ENCODE measurements at regions not wholly inside any gene's neighbourhood (a gene's known extent, or its start where the extent isn't known, plus 50 kb on each side); places are given as distances from the start of the nearest gene placed in this dataset.

DNA sequence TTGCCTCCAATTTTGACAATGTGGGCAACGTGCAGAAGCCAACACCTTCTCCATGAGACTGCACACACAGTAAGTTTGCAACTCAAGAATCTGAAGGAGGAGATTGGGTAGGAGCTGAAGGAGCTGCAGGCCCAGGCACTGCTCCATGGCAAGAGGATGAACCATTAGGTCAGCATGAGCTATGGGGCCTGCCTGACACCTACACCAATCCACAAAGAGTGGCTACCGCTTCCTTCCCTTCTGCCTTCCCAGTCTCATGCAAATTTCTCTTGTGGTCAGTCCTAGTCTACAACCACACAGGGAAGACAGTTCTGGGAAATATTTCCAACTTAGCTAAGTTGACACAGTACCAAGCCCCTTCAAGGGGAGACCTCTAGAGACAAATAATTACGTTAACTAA lies 142.0 kb upstream of the ADO start:
- Histone ChIP-seq H3K9me1 (ENCODE audit: control insufficient read depth, extremely low read depth, insufficient read depth, low read length) (no peaks in the 10 kb centered on the region), H3K4me2 (ENCODE audit: control insufficient read depth, extremely low read depth, insufficient read depth, low read depth, low read length) (no peak overlapping the region), H2AFZ (ENCODE audit: control insufficient read depth, low read length) (no peak overlapping the region), H3K27me3 (ENCODE audit: control insufficient read depth, extremely low read depth, insufficient read depth, low read length) (peaks cover 5% of the 10 kb centered on the region), H3K9me3 (ENCODE audit: control insufficient read depth, low read depth, low read length) (no peaks in the 10 kb centered on the region), H3K4me3 (ENCODE audit: control insufficient read depth in 2 of 3, extremely low read depth in 1 of 3, insufficient read depth in 2 of 3, low read depth in 1 of 3, low read length in 3 of 3) (no peak overlapping the region), H4K20me1 (ENCODE audit: control insufficient read depth, extremely low read depth, insufficient read depth, low read length) (no peaks in the 10 kb centered on the region), H3K4me1 (ENCODE audit: control insufficient read depth, extremely low read depth, insufficient read depth, low read length) (no peaks in the 10 kb centered on the region), H3K9ac (ENCODE audit: control insufficient read depth, extremely low read depth, insufficient read depth, low read length) (no peak overlapping the region), H3K36me3 (ENCODE audit: control insufficient read depth in 2 of 2, extremely low read depth in 1 of 2, insufficient read depth in 2 of 2, low read length in 2 of 2) (no peaks in the 10 kb centered on the region), H3K79me2 (ENCODE audit: control insufficient read depth, insufficient read depth, low read length) (no peaks in the 10 kb centered on the region), H3K27ac (ENCODE audit: control insufficient read depth, insufficient read depth, low read length) (no peak overlapping the region)
- FAIRE-seq (no peak), DNase-seq (ENCODE audit: low read depth, low spot score) (no peak)
- dilution Hi-C loops (cut with MboI; ENCODE audit: extremely low pct_ligation_motif_present, low sequenced_read_pairs) = no loop called here
- TF ChIP-seq EZH2 (IDR thresholded peaks at IDR 0.05; ENCODE audit: low read length) = no peak
- no peak for TF ChIP-seq CTCF (optimal IDR thresholded peaks at IDR 0.05 in 1 of 3, IDR thresholded peaks at IDR 0.05 in 1 of 3, conservative IDR thresholded peaks at IDR 0.05 in 1 of 3; ENCODE audit: extremely low read depth in 1 of 3, insufficient read depth in 2 of 3, low read length in 3 of 3)

GRCh38 chr10:62665771-62666170 lies 138.7 kb upstream of the ADO start:
- dilution Hi-C loops (cut with MboI; ENCODE audit: extremely low pct_ligation_motif_present, low sequenced_read_pairs) = no loop called here
- Histone ChIP-seq H3K27me3 (ENCODE audit: control insufficient read depth, extremely low read depth, insufficient read depth, low read length) (peaks cover 5% of the 10 kb centered on the region), H3K36me3 (ENCODE audit: control insufficient read depth in 2 of 2, extremely low read depth in 1 of 2, insufficient read depth in 2 of 2, low read length in 2 of 2) (no peaks in the 10 kb centered on the region), H3K9me3 (ENCODE audit: control insufficient read depth, low read depth, low read length) (no peaks in the 10 kb centered on the region), H3K9me1 (ENCODE audit: control insufficient read depth, extremely low read depth, insufficient read depth, low read length) (no peaks in the 10 kb centered on the region), H3K9ac (ENCODE audit: control insufficient read depth, extremely low read depth, insufficient read depth, low read length) (no peak overlapping the region), H3K27ac (ENCODE audit: control insufficient read depth, insufficient read depth, low read length) (no peak overlapping the region), H4K20me1 (ENCODE audit: control insufficient read depth, extremely low read depth, insufficient read depth, low read length) (no peaks in the 10 kb centered on the region), H3K4me1 (ENCODE audit: control insufficient read depth, extremely low read depth, insufficient read depth, low read length) (no peaks in the 10 kb centered on the region), H3K79me2 (ENCODE audit: control insufficient read depth, insufficient read depth, low read length) (no peaks in the 10 kb centered on the region), H3K4me3 (ENCODE audit: control insufficient read depth in 2 of 3, extremely low read depth in 1 of 3, insufficient read depth in 2 of 3, low read depth in 1 of 3, low read length in 3 of 3) (no peak overlapping the region), H3K4me2 (ENCODE audit: control insufficient read depth, extremely low read depth, insufficient read depth, low read depth, low read length) (no peak overlapping the region), H2AFZ (ENCODE audit: control insufficient read depth, low read length) (no peak overlapping the region)
- FAIRE-seq = no peak
- DNase-seq (ENCODE audit: low read depth, low spot score) = no peak
- TF ChIP-seq CTCF (optimal IDR thresholded peaks at IDR 0.05 in 1 of 3, IDR thresholded peaks at IDR 0.05 in 1 of 3, conservative IDR thresholded peaks at IDR 0.05 in 1 of 3; ENCODE audit: extremely low read depth in 1 of 3, insufficient read depth in 2 of 3, low read length in 3 of 3) = no peak
- no peak for TF ChIP-seq EZH2 (IDR thresholded peaks at IDR 0.05; ENCODE audit: low read length)
